ENCODE measurements at regions not wholly inside any gene's neighbourhood (a gene's known extent, or its start where the extent isn't known, plus 50 kb on each side); places are given as distances from the start of the nearest gene placed in this dataset.

DNA sequence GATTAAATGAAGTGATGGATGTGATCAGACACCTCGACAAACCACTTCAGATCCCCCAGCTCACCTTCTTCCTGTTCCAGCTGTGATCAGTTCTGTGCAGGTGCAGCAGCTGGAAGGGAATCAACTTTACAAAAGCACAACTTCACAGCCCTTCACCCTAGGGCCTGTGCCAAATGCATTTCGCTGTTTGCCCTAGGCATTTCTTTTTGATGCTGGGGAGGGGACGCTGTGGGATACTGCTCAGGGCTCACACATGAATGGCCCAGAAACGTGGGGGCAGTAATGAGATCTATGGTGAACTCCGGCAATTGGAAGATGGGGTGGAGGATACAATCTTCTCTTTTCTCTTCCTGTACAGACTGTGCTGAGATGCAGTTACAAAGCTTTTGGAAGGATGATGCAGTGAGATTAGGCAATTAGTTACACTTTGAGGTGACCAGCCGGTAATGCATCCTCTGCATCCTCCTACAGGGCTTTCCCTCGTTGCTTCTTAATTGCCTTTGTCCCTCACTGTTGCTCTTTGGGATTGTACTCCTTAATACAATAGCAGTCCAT lies 215.1 kb upstream of the PITX2 start:
- TF ChIP-seq POLR2A (IDR thresholded peaks at IDR 0.05; ENCODE audit: control extremely low read depth in 1 of 2, low read depth in 2 of 2, low read length in 2 of 2) (no peak), USF2 (IDR thresholded peaks at IDR 0.05; ENCODE audit: low read length) (no peak), JUN (IDR thresholded peaks at IDR 0.05; ENCODE audit: low read depth, low read length) (no peak), BRCA1 (IDR thresholded peaks at IDR 0.05; ENCODE audit: low read depth, low read length) (no peak), ZNF274 (IDR thresholded peaks at IDR 0.05; ENCODE audit: borderline replicate concordance, extremely low read depth, low read length) (no peak), SP1 (IDR thresholded peaks at IDR 0.05; ENCODE audit: low read depth, low read length) (no peak), POLR2AphosphoS5 (IDR thresholded peaks at IDR 0.05; ENCODE audit: low read depth, low read length) (no peak), NRF1 (IDR thresholded peaks at IDR 0.05; ENCODE audit: low read depth, low read length) (no peak), RXRA (IDR thresholded peaks at IDR 0.05; ENCODE audit: insufficient read depth, low read depth, low read length) (no peak), RAD21 (IDR thresholded peaks at IDR 0.05 in 1 of 2, conservative IDR thresholded peaks at IDR 0.05 in 1 of 2; ENCODE audit: low read depth in 2 of 2, low read length in 2 of 2) (no peak)
- TF ChIP-seq, protein P1, sequence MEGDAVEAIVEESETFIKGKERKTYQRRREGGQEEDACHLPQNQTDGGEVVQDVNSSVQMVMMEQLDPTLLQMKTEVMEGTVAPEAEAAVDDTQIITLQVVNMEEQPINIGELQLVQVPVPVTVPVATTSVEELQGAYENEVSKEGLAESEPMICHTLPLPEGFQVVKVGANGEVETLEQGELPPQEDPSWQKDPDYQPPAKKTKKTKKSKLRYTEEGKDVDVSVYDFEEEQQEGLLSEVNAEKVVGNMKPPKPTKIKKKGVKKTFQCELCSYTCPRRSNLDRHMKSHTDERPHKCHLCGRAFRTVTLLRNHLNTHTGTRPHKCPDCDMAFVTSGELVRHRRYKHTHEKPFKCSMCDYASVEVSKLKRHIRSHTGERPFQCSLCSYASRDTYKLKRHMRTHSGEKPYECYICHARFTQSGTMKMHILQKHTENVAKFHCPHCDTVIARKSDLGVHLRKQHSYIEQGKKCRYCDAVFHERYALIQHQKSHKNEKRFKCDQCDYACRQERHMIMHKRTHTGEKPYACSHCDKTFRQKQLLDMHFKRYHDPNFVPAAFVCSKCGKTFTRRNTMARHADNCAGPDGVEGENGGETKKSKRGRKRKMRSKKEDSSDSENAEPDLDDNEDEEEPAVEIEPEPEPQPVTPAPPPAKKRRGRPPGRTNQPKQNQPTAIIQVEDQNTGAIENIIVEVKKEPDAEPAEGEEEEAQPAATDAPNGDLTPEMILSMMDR (IDR thresholded peaks at IDR 0.05; ENCODE audit: control extremely low read depth in 1 of 3, insufficient read depth in 1 of 3, low read depth in 1 of 3, low read length in 3 of 3) = no peak
- TF ChIP-seq, protein P2, sequence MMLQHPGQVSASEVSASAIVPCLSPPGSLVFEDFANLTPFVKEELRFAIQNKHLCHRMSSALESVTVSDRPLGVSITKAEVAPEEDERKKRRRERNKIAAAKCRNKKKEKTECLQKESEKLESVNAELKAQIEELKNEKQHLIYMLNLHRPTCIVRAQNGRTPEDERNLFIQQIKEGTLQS (IDR thresholded peaks at IDR 0.05; ENCODE audit: insufficient read depth, low read depth, low read length) = no peak
